Medulla oblongata (tissue), 1 donor: ENCODE measurements at regions not wholly inside any gene's neighbourhood (a gene's known extent, or its start where the extent isn't known, plus 50 kb on each side); places are given as distances from the start of the nearest gene placed in this dataset.

Experiments
- DNase-seq: peaks from one replicate; pipeline ENCODE4 v3.0.0-alpha.2; 2015; ENCODE audit errors: extremely low spot score

GRCh38 chr12:115424003-115424402 is 740.0 kb upstream of the TBX3 start:
- DNase-seq = no peak

GRCh38 chr12:115423546-115423987 is 739.6 kb upstream of the TBX3 start:
- DNase-seq = peak; percentile 14

- no peak for DNase-seq
Measured at GRCh38 chr12:115422845-115423545, 739.0 kb upstream of the TBX3 start.

GRCh38 chr12:115421796-115422709 is 738.1 kb upstream of the TBX3 start:
- no peak for DNase-seq

- DNase-seq = no peak
Measured at GRCh38 chr12:115421350-115421749, 737.4 kb upstream of the TBX3 start.

- DNase-seq = no peak
Measured at GRCh38 chr12:115419145-115419646, 735.2 kb upstream of the TBX3 start.

GRCh38 chr12:115417610-115418009 is 733.6 kb upstream of the TBX3 start:
- DNase-seq = no peak

GRCh38 chr12:115416869-115417268 is 732.9 kb upstream of the TBX3 start:
- no peak for DNase-seq

- no peak for DNase-seq
Measured at GRCh38 chr12:115413626-115414025, 729.7 kb upstream of the TBX3 start.

GRCh38 chr12:115412831-115413230 is 728.9 kb upstream of the TBX3 start:
- no peak for DNase-seq

- DNase-seq = no peak
Measured at GRCh38 chr12:115411121-115411520, 727.1 kb upstream of the TBX3 start.

- no peak for DNase-seq
Measured at GRCh38 chr12:115408642-115409041, 724.7 kb upstream of the TBX3 start.

GRCh38 chr12:115407723-115408122 is 723.7 kb upstream of the TBX3 start:
- no peak for DNase-seq

- no peak for DNase-seq
Measured at GRCh38 chr12:115407036-115407435, 723.1 kb upstream of the TBX3 start.

- no peak for DNase-seq
Measured at GRCh38 chr12:115405471-115405860, 721.5 kb upstream of the TBX3 start.

GRCh38 chr12:115404761-115405470 is 720.9 kb upstream of the TBX3 start:
- no peak for DNase-seq

- no peak for DNase-seq
Measured at GRCh38 chr12:115403689-115404088, 719.7 kb upstream of the TBX3 start.

GRCh38 chr12:115403253-115403652 is 719.3 kb upstream of the TBX3 start:
- DNase-seq = no peak

GRCh38 chr12:115402443-115403180 is 718.6 kb upstream of the TBX3 start:
- DNase-seq = no peak

- no peak for DNase-seq
Measured at GRCh38 chr12:115401761-115402160, 717.8 kb upstream of the TBX3 start.

GRCh38 chr12:115400011-115400410 is 716.0 kb upstream of the TBX3 start:
- no peak for DNase-seq
